Liver (tissue), 8 donors: ENCODE measurements at regions not wholly inside any gene's neighbourhood (a gene's known extent, or its start where the extent isn't known, plus 50 kb on each side); places are given as distances from the start of the nearest gene placed in this dataset.

Experiments
- DNase-seq: peaks from one replicate; pipeline ENCODE4 v3.0.0-alpha.2; 2017; ENCODE audit warnings: low spot score
- H3K27ac ChIP-seq, 2 donors: one replicate each; pipeline ENCODE4 v1.7.0; 2013; ENCODE audit warnings: inconsistent platforms in 2 of 2, low read length in 2 of 2, control low read depth in 1 of 2, low read depth in 1 of 2, mild to moderate bottlenecking in 1 of 2
- H3K27me3 ChIP-seq, 4 donors: one replicate each; pipeline versions ENCODE4 v1.6.1 to v1.7.0; 2013; ENCODE audit warnings: low read length in 3 of 4, inconsistent platforms in 1 of 4, mild to moderate bottlenecking in 1 of 4, moderate library complexity in 1 of 4; ENCODE audit not compliant: control insufficient read depth in 4 of 4, insufficient read depth in 4 of 4
- H3K36me3 ChIP-seq, 4 donors: one replicate each; pipeline versions ENCODE4 v1.6.1 to v1.7.0; 2013; ENCODE audit warnings: low read length in 3 of 4, mild to moderate bottlenecking in 3 of 4, low read depth in 1 of 4, moderate library complexity in 1 of 4; ENCODE audit not compliant: control insufficient read depth in 4 of 4, insufficient read depth in 3 of 4
- H3K4me1 ChIP-seq, 4 donors: one replicate each; pipeline versions ENCODE4 v1.6.1 to v1.7.0; 2013; ENCODE audit warnings: low read length in 3 of 4, mild to moderate bottlenecking in 3 of 4, moderate library complexity in 1 of 4; ENCODE audit not compliant: control insufficient read depth in 4 of 4, insufficient read depth in 4 of 4
- H3K4me3 ChIP-seq, 3 donors: one replicate each; pipeline versions ENCODE4 v1.6.1 to v1.7.0; 2013; ENCODE audit warnings: low read length in 3 of 3, control low read depth in 1 of 3, low read depth in 1 of 3, mild to moderate bottlenecking in 1 of 3
- H3K9ac ChIP-seq, 2 donors: one replicate each; pipeline ENCODE4 v1.7.0; 2013; ENCODE audit warnings: low read length in 2 of 2, mild to moderate bottlenecking in 2 of 2, moderate library complexity in 2 of 2, control low read depth in 1 of 2, low read depth in 1 of 2
- H3K9me3 ChIP-seq, 4 donors: one replicate each; pipeline versions ENCODE4 v1.6.1 to v1.7.0; 2013; ENCODE audit warnings: low read length in 3 of 4; ENCODE audit not compliant: control insufficient read depth in 4 of 4
- ATF3 ChIP-seq: IDR thresholded peaks from 2 replicates; pipeline ENCODE4 v1.6.1; 2016; ENCODE audit warnings: antibody characterized with exemption
- EGR1 ChIP-seq, 2 donors: IDR thresholded peaks; 2 replicates each; pipeline ENCODE4 v1.6.1; 2016 to 2018; ENCODE audit warnings: antibody characterized with exemption in 2 of 2, low read depth in 2 of 2
- FOXA1 ChIP-seq: IDR thresholded peaks from 2 replicates; pipeline ENCODE4 v1.6.1; 2016; ENCODE audit warnings: antibody characterized with exemption
- FOXA2 ChIP-seq: IDR thresholded peaks from 2 replicates; pipeline ENCODE4 v1.6.1; 2016; ENCODE audit warnings: antibody characterized with exemption
- GABPA ChIP-seq, 2 donors: IDR thresholded peaks in 1 of 2; conservative IDR thresholded peaks in 1 of 2; 2 replicates each; pipeline ENCODE4 v1.6.1; 2016; ENCODE audit warnings: antibody characterized with exemption in 2 of 2, mild to moderate bottlenecking in 1 of 2, moderate library complexity in 1 of 2
- HNF4A ChIP-seq, 2 donors: conservative IDR thresholded peaks; 2 replicates each; pipeline ENCODE4 v1.6.1; 2016; ENCODE audit warnings: antibody characterized with exemption in 2 of 2, mild to moderate bottlenecking in 2 of 2
- HNF4G ChIP-seq: IDR thresholded peaks from 2 replicates; pipeline ENCODE4 v1.6.1; 2016; ENCODE audit warnings: antibody characterized with exemption
- JUND ChIP-seq, 2 donors: IDR thresholded peaks; 2 replicates each; pipeline ENCODE4 v1.6.1; 2016; ENCODE audit warnings: antibody characterized with exemption in 2 of 2
- NR2F2 ChIP-seq: IDR thresholded peaks from 2 replicates; pipeline ENCODE4 v1.6.1; 2016; ENCODE audit warnings: antibody characterized with exemption
- RAD21 ChIP-seq, 2 donors: IDR thresholded peaks; 2 replicates each; pipeline ENCODE4 v1.6.1; 2016; ENCODE audit warnings: antibody characterized with exemption in 2 of 2, mild to moderate bottlenecking in 2 of 2
- REST ChIP-seq: IDR thresholded peaks from 2 replicates; pipeline ENCODE4 v1.6.1; 2016; ENCODE audit warnings: antibody characterized with exemption, mild to moderate bottlenecking
- RXRA ChIP-seq, 2 donors: IDR thresholded peaks; 2 replicates each; pipeline ENCODE4 v1.6.1; 2017 to 2018; ENCODE audit warnings: antibody characterized with exemption in 2 of 2, mild to moderate bottlenecking in 1 of 2
- SP1 ChIP-seq: IDR thresholded peaks from 2 replicates; pipeline ENCODE4 v1.6.1; 2018; ENCODE audit warnings: antibody characterized with exemption, mild to moderate bottlenecking
- TAF1 ChIP-seq: conservative IDR thresholded peaks from 2 replicates; pipeline ENCODE4 v1.6.1; 2016; ENCODE audit warnings: antibody characterized with exemption, mild to moderate bottlenecking
- YY1 ChIP-seq: IDR thresholded peaks from 2 replicates; pipeline ENCODE4 v1.6.1; 2016; ENCODE audit warnings: antibody characterized with exemption, mild to moderate bottlenecking
- WGBS: extraction: QIAGEN DNeasy Blood & Tissue Kit; methylation state at CpG from one replicate; pipeline ENCODE4 v1.1.7; 2013; 5-methylcytosine and 5-hydroxymethylcytosine counted together
- TF ChIP-seq, protein P1 (sequence below): fragments of 150-350 bp; IDR thresholded peaks from 2 replicates; pipeline ENCODE4 v1.5.1; 2017; ENCODE audit warnings: improper control_type of control experiment, low read depth, low read length; ENCODE audit not compliant: missing input control
- TF ChIP-seq, protein P2 (sequence below): IDR thresholded peaks from 2 replicates; pipeline ENCODE4 v1.6.1; 2016; ENCODE audit warnings: antibody characterized with exemption
- TF ChIP-seq, protein P3 (sequence below): IDR thresholded peaks from 2 replicates; pipeline ENCODE4 v1.6.1; 2016; ENCODE audit warnings: antibody characterized with exemption
- donor health status: healthy.
- donor health status: healthy.
- donor health status: healthy.
- donor health status: healthy.
- donor health status: healthy.

DNA sequence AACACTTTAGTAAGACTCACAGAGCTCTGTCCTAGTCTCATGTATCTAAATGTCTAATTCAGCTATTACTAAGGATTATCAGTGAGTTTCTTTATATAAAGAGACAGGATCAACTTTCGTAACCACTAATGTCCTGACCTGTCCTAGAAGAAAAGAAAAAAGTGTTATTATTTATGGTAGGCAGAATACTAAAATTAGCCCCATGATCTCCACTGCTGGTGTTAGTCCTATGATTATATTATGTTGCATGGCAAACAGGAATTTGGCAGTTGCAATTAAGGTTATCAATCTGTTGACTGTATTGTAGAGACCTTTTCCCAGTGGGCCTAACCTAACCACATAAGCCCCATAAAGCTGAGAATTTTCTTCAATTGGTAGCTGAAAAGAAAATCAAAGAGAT, 132.9 kb upstream of the DIO2 start:
- H3K36me3 ChIP-seq: no peaks in the 10 kb centered on the region
- DNase-seq: no peak
- H3K9me3 ChIP-seq: no peaks in the 10 kb centered on the region
- no peak overlapping the region for H3K9ac ChIP-seq
- no peak for TF ChIP-seq NR2F2
- no peak overlapping the region for H3K4me3 ChIP-seq
- 60% methylated on average over 1 of the region's 1 CpG for whole genome bisulfite sequencing
- H3K27me3 ChIP-seq: no peaks in the 10 kb centered on the region
- no peaks in the 10 kb centered on the region for H3K4me1 ChIP-seq
- no peak overlapping the region for H3K27ac ChIP-seq

- no peaks in the 10 kb centered on the region for H3K4me1 ChIP-seq
- WGBS: 63% methylated on average over 2 of the region's 2 CpGs
- H3K4me3 ChIP-seq: no peak overlapping the region
- no peak overlapping the region for H3K9ac ChIP-seq
- no peak overlapping the region for H3K27ac ChIP-seq
- TF ChIP-seq ATF3 (no peak), REST (no peak), RAD21 (IDR thresholded peaks at IDR 0.05) (no peak), FOXA2 (no peak), SP1 (no peak), RXRA (IDR thresholded peaks at IDR 0.05) (no peak), HNF4G (no peak), EGR1 (IDR thresholded peaks at IDR 0.05; ENCODE audit: low read depth in 2 of 2) (no peak), JUND (IDR thresholded peaks at IDR 0.05) (no peak), HNF4A (conservative IDR thresholded peaks at IDR 0.05) (no peak), FOXA1 (no peak), GABPA (IDR thresholded peaks at IDR 0.05 in 1 of 2, conservative IDR thresholded peaks at IDR 0.05 in 1 of 2) (no peak), YY1 (no peak), NR2F2 (no peak), TAF1 (no peak)
- TF ChIP-seq, protein P1, sequence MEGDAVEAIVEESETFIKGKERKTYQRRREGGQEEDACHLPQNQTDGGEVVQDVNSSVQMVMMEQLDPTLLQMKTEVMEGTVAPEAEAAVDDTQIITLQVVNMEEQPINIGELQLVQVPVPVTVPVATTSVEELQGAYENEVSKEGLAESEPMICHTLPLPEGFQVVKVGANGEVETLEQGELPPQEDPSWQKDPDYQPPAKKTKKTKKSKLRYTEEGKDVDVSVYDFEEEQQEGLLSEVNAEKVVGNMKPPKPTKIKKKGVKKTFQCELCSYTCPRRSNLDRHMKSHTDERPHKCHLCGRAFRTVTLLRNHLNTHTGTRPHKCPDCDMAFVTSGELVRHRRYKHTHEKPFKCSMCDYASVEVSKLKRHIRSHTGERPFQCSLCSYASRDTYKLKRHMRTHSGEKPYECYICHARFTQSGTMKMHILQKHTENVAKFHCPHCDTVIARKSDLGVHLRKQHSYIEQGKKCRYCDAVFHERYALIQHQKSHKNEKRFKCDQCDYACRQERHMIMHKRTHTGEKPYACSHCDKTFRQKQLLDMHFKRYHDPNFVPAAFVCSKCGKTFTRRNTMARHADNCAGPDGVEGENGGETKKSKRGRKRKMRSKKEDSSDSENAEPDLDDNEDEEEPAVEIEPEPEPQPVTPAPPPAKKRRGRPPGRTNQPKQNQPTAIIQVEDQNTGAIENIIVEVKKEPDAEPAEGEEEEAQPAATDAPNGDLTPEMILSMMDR: no peak
- TF ChIP-seq, protein P2, sequence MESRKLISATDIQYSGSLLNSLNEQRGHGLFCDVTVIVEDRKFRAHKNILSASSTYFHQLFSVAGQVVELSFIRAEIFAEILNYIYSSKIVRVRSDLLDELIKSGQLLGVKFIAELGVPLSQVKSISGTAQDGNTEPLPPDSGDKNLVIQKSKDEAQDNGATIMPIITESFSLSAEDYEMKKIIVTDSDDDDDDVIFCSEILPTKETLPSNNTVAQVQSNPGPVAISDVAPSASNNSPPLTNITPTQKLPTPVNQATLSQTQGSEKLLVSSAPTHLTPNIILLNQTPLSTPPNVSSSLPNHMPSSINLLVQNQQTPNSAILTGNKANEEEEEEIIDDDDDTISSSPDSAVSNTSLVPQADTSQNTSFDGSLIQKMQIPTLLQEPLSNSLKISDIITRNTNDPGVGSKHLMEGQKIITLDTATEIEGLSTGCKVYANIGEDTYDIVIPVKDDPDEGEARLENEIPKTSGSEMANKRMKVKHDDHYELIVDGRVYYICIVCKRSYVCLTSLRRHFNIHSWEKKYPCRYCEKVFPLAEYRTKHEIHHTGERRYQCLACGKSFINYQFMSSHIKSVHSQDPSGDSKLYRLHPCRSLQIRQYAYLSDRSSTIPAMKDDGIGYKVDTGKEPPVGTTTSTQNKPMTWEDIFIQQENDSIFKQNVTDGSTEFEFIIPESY: no peak
- TF ChIP-seq, protein P3, sequence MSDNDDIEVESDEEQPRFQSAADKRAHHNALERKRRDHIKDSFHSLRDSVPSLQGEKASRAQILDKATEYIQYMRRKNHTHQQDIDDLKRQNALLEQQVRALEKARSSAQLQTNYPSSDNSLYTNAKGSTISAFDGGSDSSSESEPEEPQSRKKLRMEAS: no peak
- DNase-seq: no peak
- no peaks in the 10 kb centered on the region for H3K9me3 ChIP-seq
- H3K27me3 ChIP-seq: no peaks in the 10 kb centered on the region
- no peaks in the 10 kb centered on the region for H3K36me3 ChIP-seq
Observed at GRCh38 chr14:80336608-80337106, 125.4 kb upstream of the DIO2 start.
